ENCODE measurements at regions not wholly inside any gene's neighbourhood (a gene's known extent, or its start where the extent isn't known, plus 50 kb on each side); places are given as distances from the start of the nearest gene placed in this dataset.

- no peak overlapping the region for H3K27ac ChIP-seq (ENCODE audit: low read length in 2 of 2)
- no peaks in the 10 kb centered on the region for H4K20me1 ChIP-seq (ENCODE audit: control insufficient read depth, insufficient read depth, low read length, poor library complexity, severe bottlenecking)
- ChIA-PET CTCF (no interaction called here), POLR2A (no interaction called here)
- H3K36me3 ChIP-seq (replicated peaks in 1 of 2; ENCODE audit: control extremely low read depth in 1 of 2, control insufficient read depth in 1 of 2, extremely low read depth in 1 of 2, insufficient read depth in 2 of 2, low read length in 1 of 2): no peaks in the 10 kb centered on the region
- ATAC-seq (ENCODE audit: low read depth) (no peak), DNase-seq (no peak)
- WGBS (ENCODE audit: insufficient coverage): no CpG with 5 or more reads among the region's 1 CpG
- H3K27ac Mint-ChIP-seq: no peak overlapping the region
- no peak overlapping the region for H2AFZ ChIP-seq (ENCODE audit: insufficient read depth, low read depth, low read length, poor library complexity, severe bottlenecking)
- no peak overlapping the region for H3K4me3 ChIP-seq (ENCODE audit: control extremely low read depth in 1 of 5, extremely low read depth in 1 of 5, insufficient read depth in 1 of 5, low read depth in 2 of 5, low read length in 4 of 5)
- H3K4me3 Mint-ChIP-seq: no peak overlapping the region
- H3K79me2 ChIP-seq (ENCODE audit: control insufficient read depth, insufficient read depth, low read length): no peaks in the 10 kb centered on the region
- TF ChIP-seq EZH2 (IDR thresholded peaks at IDR 0.05; ENCODE audit: borderline replicate concordance, insufficient read depth, low read depth, low read length, poor library complexity, severe bottlenecking) (no peak), CTCF (IDR thresholded peaks at IDR 0.05) (no peak)
- H3K9me3 Mint-ChIP-seq (ENCODE audit: insufficient read depth): no peaks in the 10 kb centered on the region
- H3K4me2 ChIP-seq (replicated peaks; ENCODE audit: low read depth, low read length, poor library complexity, severe bottlenecking): no peak overlapping the region
- no peak overlapping the region for H3K9ac ChIP-seq (ENCODE audit: low read length)
- H3K9me3 ChIP-seq (ENCODE audit: control extremely low read depth in 1 of 3, control insufficient read depth in 2 of 3, insufficient read depth in 1 of 3, low read length in 2 of 3): no peaks in the 10 kb centered on the region
- peaks cover 2% of the 10 kb centered on the region for H3K4me1 Mint-ChIP-seq
- no peaks in the 10 kb centered on the region for H3K27me3 ChIP-seq (replicated peaks in 1 of 4; ENCODE audit: control extremely low read depth in 1 of 4, control insufficient read depth in 3 of 4, insufficient read depth in 4 of 4, low read length in 3 of 4)
- peaks cover 4% of the 10 kb centered on the region for H3K27me3 Mint-ChIP-seq
- intact Hi-C loops (cut with micrococcal nuclease): no loop called here
- H3K4me1 ChIP-seq (ENCODE audit: control insufficient read depth in 2 of 2, insufficient read depth in 2 of 2, low read length in 2 of 2): no peaks in the 10 kb centered on the region
These were observed 200.5 kb downstream of the MDFIC start for GRCh38 chr7:115122388-115122787.

DNA sequence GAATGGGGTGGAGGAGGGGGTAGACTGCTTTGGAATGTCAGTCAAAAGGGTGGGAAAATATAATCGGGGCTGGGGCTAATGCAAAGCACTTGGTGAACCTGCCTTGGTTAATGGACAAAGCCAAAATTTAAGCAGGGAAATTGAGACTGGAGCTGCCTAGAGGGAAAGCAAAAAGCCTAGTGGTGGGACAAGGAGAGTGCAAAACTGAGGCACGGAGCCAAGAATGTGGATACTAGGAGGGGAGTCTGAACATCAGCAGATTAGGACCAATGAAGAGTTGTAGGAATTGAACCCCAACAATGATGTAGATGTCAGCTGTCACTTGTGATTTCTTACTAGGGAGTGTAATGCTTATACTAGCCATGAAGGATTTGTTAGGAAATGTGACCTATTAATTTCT is 195.9 kb downstream of the MDFIC start:
- H3K27me3 Mint-ChIP-seq: peaks cover 12% of the 10 kb centered on the region
- no peak overlapping the region for H3K4me3 Mint-ChIP-seq
- Histone ChIP-seq H3K36me3 (replicated peaks in 1 of 2; ENCODE audit: control extremely low read depth in 1 of 2, control insufficient read depth in 1 of 2, extremely low read depth in 1 of 2, insufficient read depth in 2 of 2, low read length in 1 of 2) (no peaks in the 10 kb centered on the region), H3K4me1 (ENCODE audit: control insufficient read depth in 2 of 2, insufficient read depth in 2 of 2, low read length in 2 of 2) (no peaks in the 10 kb centered on the region), H2AFZ (ENCODE audit: insufficient read depth, low read depth, low read length, poor library complexity, severe bottlenecking) (no peak overlapping the region), H3K4me3 (ENCODE audit: control extremely low read depth in 1 of 5, extremely low read depth in 1 of 5, insufficient read depth in 1 of 5, low read depth in 2 of 5, low read length in 4 of 5) (no peak overlapping the region), H3K27ac (ENCODE audit: low read length in 2 of 2) (no peak overlapping the region), H3K9me3 (ENCODE audit: control extremely low read depth in 1 of 3, control insufficient read depth in 2 of 3, insufficient read depth in 1 of 3, low read length in 2 of 3) (no peaks in the 10 kb centered on the region), H3K9ac (ENCODE audit: low read length) (no peak overlapping the region), H3K4me2 (replicated peaks; ENCODE audit: low read depth, low read length, poor library complexity, severe bottlenecking) (no peak overlapping the region), H3K79me2 (ENCODE audit: control insufficient read depth, insufficient read depth, low read length) (no peaks in the 10 kb centered on the region), H4K20me1 (ENCODE audit: control insufficient read depth, insufficient read depth, low read length, poor library complexity, severe bottlenecking) (no peaks in the 10 kb centered on the region), H3K27me3 (replicated peaks in 1 of 4; ENCODE audit: control extremely low read depth in 1 of 4, control insufficient read depth in 3 of 4, insufficient read depth in 4 of 4, low read length in 3 of 4) (no peaks in the 10 kb centered on the region)
- ChIA-PET POLR2A (no interaction called here), CTCF (no interaction called here)
- ATAC-seq (ENCODE audit: low read depth) (no peak), DNase-seq (no peak)
- no peaks in the 10 kb centered on the region for H3K9me3 Mint-ChIP-seq (ENCODE audit: insufficient read depth)
- intact Hi-C loops (cut with micrococcal nuclease): no loop called here
- 72% methylated on average over 2 of the region's 2 CpGs for WGBS (ENCODE audit: insufficient coverage)
- TF ChIP-seq EZH2 (IDR thresholded peaks at IDR 0.05; ENCODE audit: borderline replicate concordance, insufficient read depth, low read depth, low read length, poor library complexity, severe bottlenecking): no peak
- no peak for TF ChIP-seq CTCF (IDR thresholded peaks at IDR 0.05)
- no peak overlapping the region for H3K27ac Mint-ChIP-seq
- H3K4me1 Mint-ChIP-seq: peaks cover 2% of the 10 kb centered on the region
